T-helper 2 cell treated with Interferon-gamma antibody and Interleukin-4, amounts not matched to agents 5 μg/mL and 100 μg/mL, for 36 hours (primary cell): ENCODE measurements at regions not wholly inside any gene's neighbourhood (a gene's known extent, or its start where the extent isn't known, plus 50 kb on each side); places are given as distances from the start of the nearest gene placed in this dataset.

Experiments
- DNase-seq: peaks from one replicate; pipeline ENCODE4 v3.0.0; 2021; ENCODE audit warnings: low spot score
- H3K27ac Mint-ChIP-seq: one replicate; pipeline ENCODE4 v1.8.0; 2021; ENCODE audit warnings: mild to moderate bottlenecking, mixed read lengths
- H3K27me3 Mint-ChIP-seq: one replicate; pipeline ENCODE4 v1.8.0; 2021; ENCODE audit warnings: low read depth, mixed read lengths
- H3K36me3 Mint-ChIP-seq: one replicate; pipeline ENCODE4 v1.8.0; 2021; ENCODE audit warnings: low read depth, mixed read lengths
- H3K4me1 Mint-ChIP-seq: one replicate; pipeline ENCODE4 v1.8.0; 2021; ENCODE audit warnings: low read depth, mixed read lengths
- H3K4me3 Mint-ChIP-seq: one replicate; pipeline ENCODE4 v1.8.0; 2022; ENCODE audit warnings: mild to moderate bottlenecking, moderate library complexity, mixed read lengths
- H3K9me3 Mint-ChIP-seq: one replicate; pipeline ENCODE4 v1.8.0; 2021; ENCODE audit warnings: mixed read lengths

- no peaks in the 10 kb centered on the region for H3K36me3 Mint-ChIP-seq
- H3K9me3 Mint-ChIP-seq = no peaks in the 10 kb centered on the region
- H3K4me3 Mint-ChIP-seq = no peak overlapping the region
- H3K4me1 Mint-ChIP-seq = no peaks in the 10 kb centered on the region
- no peaks in the 10 kb centered on the region for H3K27me3 Mint-ChIP-seq
- DNase-seq = no peak
- H3K27ac Mint-ChIP-seq = no peak overlapping the region
Measured at GRCh38 chr2:14925471-14925870, 293.0 kb downstream of the LRATD1 start.

GRCh38 chr2:14927021-14927564, 294.6 kb downstream of the LRATD1 start:
- Mint-ChIP-seq H3K9me3 (no peaks in the 10 kb centered on the region), H3K4me1 (no peaks in the 10 kb centered on the region), H3K27me3 (no peaks in the 10 kb centered on the region), H3K27ac (no peak overlapping the region), H3K4me3 (no peak overlapping the region), H3K36me3 (no peaks in the 10 kb centered on the region)
- no peak for DNase-seq

- no peak overlapping the region for H3K27ac Mint-ChIP-seq
- no peaks in the 10 kb centered on the region for H3K4me1 Mint-ChIP-seq
- DNase-seq = no peak
- no peaks in the 10 kb centered on the region for H3K27me3 Mint-ChIP-seq
- H3K9me3 Mint-ChIP-seq = no peaks in the 10 kb centered on the region
- no peak overlapping the region for H3K4me3 Mint-ChIP-seq
- H3K36me3 Mint-ChIP-seq = no peaks in the 10 kb centered on the region
Measured at GRCh38 chr2:14928056-14928455, 295.5 kb downstream of the LRATD1 start.

- no peaks in the 10 kb centered on the region for H3K4me1 Mint-ChIP-seq
- no peak for DNase-seq
- no peak overlapping the region for H3K27ac Mint-ChIP-seq
- no peaks in the 10 kb centered on the region for H3K36me3 Mint-ChIP-seq
- no peaks in the 10 kb centered on the region for H3K27me3 Mint-ChIP-seq
- H3K9me3 Mint-ChIP-seq = no peaks in the 10 kb centered on the region
- H3K4me3 Mint-ChIP-seq = no peak overlapping the region
Measured at GRCh38 chr2:14930441-14930840, 297.9 kb downstream of the LRATD1 start.

- Mint-ChIP-seq H3K4me1 (no peaks in the 10 kb centered on the region), H3K4me3 (no peak overlapping the region), H3K27ac (no peak overlapping the region), H3K27me3 (no peaks in the 10 kb centered on the region), H3K36me3 (no peaks in the 10 kb centered on the region), H3K9me3 (no peaks in the 10 kb centered on the region)
- no peak for DNase-seq
Measured at GRCh38 chr2:14932285-14932684, 299.8 kb downstream of the LRATD1 start.

- H3K9me3 Mint-ChIP-seq = no peaks in the 10 kb centered on the region
- DNase-seq = no peak
- no peaks in the 10 kb centered on the region for H3K36me3 Mint-ChIP-seq
- H3K4me1 Mint-ChIP-seq = no peaks in the 10 kb centered on the region
- H3K27ac Mint-ChIP-seq = no peak overlapping the region
- no peaks in the 10 kb centered on the region for H3K27me3 Mint-ChIP-seq
- no peak overlapping the region for H3K4me3 Mint-ChIP-seq
Measured at GRCh38 chr2:14933753-14934152, 301.2 kb downstream of the LRATD1 start.

- Mint-ChIP-seq H3K27me3 (no peaks in the 10 kb centered on the region), H3K27ac (no peak overlapping the region), H3K4me3 (no peak overlapping the region), H3K36me3 (no peaks in the 10 kb centered on the region), H3K4me1 (no peaks in the 10 kb centered on the region), H3K9me3 (no peaks in the 10 kb centered on the region)
- no peak for DNase-seq
Measured at GRCh38 chr2:14936426-14936825, 303.9 kb downstream of the LRATD1 start.

GRCh38 chr2:14937336-14937735, 304.8 kb downstream of the LRATD1 start:
- no peak for DNase-seq
- Mint-ChIP-seq H3K27me3 (no peaks in the 10 kb centered on the region), H3K27ac (no peak overlapping the region), H3K4me3 (no peak overlapping the region), H3K4me1 (no peaks in the 10 kb centered on the region), H3K36me3 (no peaks in the 10 kb centered on the region), H3K9me3 (no peaks in the 10 kb centered on the region)

- Mint-ChIP-seq H3K27ac (no peak overlapping the region), H3K27me3 (no peaks in the 10 kb centered on the region), H3K36me3 (no peaks in the 10 kb centered on the region), H3K4me1 (no peaks in the 10 kb centered on the region), H3K9me3 (no peaks in the 10 kb centered on the region), H3K4me3 (no peak overlapping the region)
- DNase-seq = no peak
Measured at GRCh38 chr2:14941151-14941631, 308.7 kb downstream of the LRATD1 start.

- no peak for DNase-seq
- Mint-ChIP-seq H3K4me1 (no peaks in the 10 kb centered on the region), H3K9me3 (no peaks in the 10 kb centered on the region), H3K36me3 (no peaks in the 10 kb centered on the region), H3K27me3 (no peaks in the 10 kb centered on the region), H3K27ac (no peak overlapping the region), H3K4me3 (no peak overlapping the region)
Measured at GRCh38 chr2:14942987-14943386, 310.5 kb downstream of the LRATD1 start.

- DNase-seq = no peak
- Mint-ChIP-seq H3K27ac (no peak overlapping the region), H3K9me3 (no peaks in the 10 kb centered on the region), H3K4me3 (no peak overlapping the region), H3K27me3 (peaks cover 4% of the 10 kb centered on the region), H3K4me1 (no peaks in the 10 kb centered on the region), H3K36me3 (no peaks in the 10 kb centered on the region)
Measured at GRCh38 chr2:14944562-14945346, 312.2 kb downstream of the LRATD1 start.

GRCh38 chr2:14951569-14952285, 319.2 kb downstream of the LRATD1 start:
- H3K4me3 Mint-ChIP-seq = no peak overlapping the region
- H3K36me3 Mint-ChIP-seq = no peaks in the 10 kb centered on the region
- no peaks in the 10 kb centered on the region for H3K4me1 Mint-ChIP-seq
- peaks cover 8% of the 10 kb centered on the region for H3K9me3 Mint-ChIP-seq
- DNase-seq = no peak
- no peak overlapping the region for H3K27ac Mint-ChIP-seq
- H3K27me3 Mint-ChIP-seq = peaks cover 4% of the 10 kb centered on the region

- Mint-ChIP-seq H3K27ac (no peak overlapping the region), H3K4me1 (no peaks in the 10 kb centered on the region), H3K4me3 (no peak overlapping the region), H3K36me3 (no peaks in the 10 kb centered on the region), H3K9me3 (peaks cover 10% of the 10 kb centered on the region), H3K27me3 (peaks cover 4% of the 10 kb centered on the region)
- DNase-seq = no peak
Measured at GRCh38 chr2:14952400-14952963, 320.0 kb downstream of the LRATD1 start.

GRCh38 chr2:14960686-14961324, 328.3 kb downstream of the LRATD1 start:
- DNase-seq = no peak
- Mint-ChIP-seq H3K4me1 (no peaks in the 10 kb centered on the region), H3K9me3 (peaks cover 12% of the 10 kb centered on the region), H3K27ac (no peak overlapping the region), H3K36me3 (no peaks in the 10 kb centered on the region), H3K27me3 (no peaks in the 10 kb centered on the region), H3K4me3 (no peak overlapping the region)
